H1 (cell line): ENCODE measurements at regions not wholly inside any gene's neighbourhood (a gene's known extent, or its start where the extent isn't known, plus 50 kb on each side); places are given as distances from the start of the nearest gene placed in this dataset.

Source experiments
- CTCF ChIA-PET: fragments of 300-600 bp; sonication (Branson Sonifier 250); formaldehyde crosslinking; loops from one replicate; lab custom pipeline; 2021; ENCODE audit not compliant: partially characterized antibody; lab: Charles Lee
- POLR2A ChIA-PET: fragments of 300-600 bp; sonication (Branson Sonifier 250); formaldehyde crosslinking; loops from one replicate; lab custom pipeline; 2021; ENCODE audit warnings: inconsistent platforms; ENCODE audit not compliant: partially characterized antibody; lab: Charles Lee
- DNase-seq, 2 experiments: peaks; one replicate each; pipeline versions ENCODE4 v3.0.0 to v3.0.0-alpha.2; 2010 to 2022; ENCODE audit warnings: low spot score in 2 of 2, low read depth in 1 of 2, mixed read lengths in 1 of 2
- FAIRE-seq: peaks from 2 replicates; lab custom pipeline; 2011; peaks lifted over from hg19 to GRCh38; lab: Jason Lieb, UNC
- H2AFZ ChIP-seq: 2 replicates; pipeline ENCODE4 v1.8.1; 2012; ENCODE audit warnings: low read length, inconsistent platforms
- H2AK5ac ChIP-seq: 2 replicates; pipeline ENCODE4 v1.6.1; 2013; ENCODE audit warnings: low read depth, low read length
- H2BK120ac ChIP-seq: replicated peaks from 2 replicates; pipeline ENCODE3; 2013; ENCODE audit warnings: low read depth, low read length, inconsistent platforms
- H2BK12ac ChIP-seq: 2 replicates; pipeline ENCODE4 v1.6.1; 2013; ENCODE audit warnings: low read depth, low read length
- H2BK15ac ChIP-seq: 2 replicates; pipeline ENCODE4 v1.6.1; 2013; ENCODE audit warnings: low read length
- H2BK20ac ChIP-seq: 2 replicates; pipeline ENCODE4 v1.6.1; 2013; ENCODE audit warnings: low read length
- H2BK5ac ChIP-seq: 2 replicates; pipeline ENCODE4 v1.6.1; 2013; ENCODE audit warnings: low read depth, low read length
- H3K14ac ChIP-seq: 2 replicates; pipeline ENCODE4 v1.6.1; 2013; ENCODE audit warnings: inconsistent platforms; ENCODE audit not compliant: insufficient read length
- H3K18ac ChIP-seq: 2 replicates; pipeline ENCODE4 v1.6.1; 2013; ENCODE audit warnings: low read length; ENCODE audit errors: extremely low read depth
- H3K23ac ChIP-seq: 2 replicates; pipeline ENCODE4 v1.6.1; 2013; ENCODE audit warnings: inconsistent platforms; ENCODE audit not compliant: insufficient read length
- H3K23me2 ChIP-seq: 2 replicates; pipeline ENCODE4 v1.6.1; 2013; ENCODE audit warnings: low read depth, low read length
- H3K27ac ChIP-seq: 2 replicates; pipeline ENCODE4 v1.6.1; 2011; ENCODE audit warnings: low read depth, low read length, inconsistent platforms
- H3K27me3 ChIP-seq, 4 experiments: replicated peaks in 1 of 4; 1 replicate in 1 of 4; 2 replicates in 3 of 4; pipeline versions ENCODE4 v1.6.1 to v1.8.1; 2011 to 2013; ENCODE audit warnings: low read length in 3 of 4, mild to moderate bottlenecking in 3 of 4, inconsistent platforms in 2 of 4, mixed read lengths in 2 of 4, moderate library complexity in 1 of 4; ENCODE audit not compliant: control insufficient read depth in 3 of 4, insufficient read depth in 3 of 4; ENCODE audit errors: extremely low read depth in 1 of 4
- H3K36me3 ChIP-seq, 4 experiments: 2 replicates each; pipeline versions ENCODE4 v1.6.1 to v1.8.1; 2011 to 2013; ENCODE audit warnings: mild to moderate bottlenecking in 4 of 4, low read length in 3 of 4, moderate library complexity in 2 of 4, control low read depth in 1 of 4, inconsistent platforms in 1 of 4; ENCODE audit not compliant: insufficient read depth in 4 of 4, control insufficient read depth in 2 of 4
- H3K4ac ChIP-seq: replicated peaks from 2 replicates; pipeline ENCODE3; 2013; ENCODE audit warnings: low read length, low read depth, mixed read lengths, inconsistent platforms; ENCODE audit not compliant: insufficient read length
- H3K4me1 ChIP-seq, 4 experiments: replicated peaks in 1 of 4; 1 replicate in 1 of 4; 2 replicates in 3 of 4; pipeline versions ENCODE4 v1.6.1 to v1.8.1; 2011 to 2013; ENCODE audit warnings: low read length in 3 of 4, inconsistent platforms in 2 of 4, mixed read lengths in 1 of 4; ENCODE audit not compliant: insufficient read depth in 4 of 4, control insufficient read depth in 3 of 4
- H3K4me2 ChIP-seq, 2 experiments: 2 replicates each; pipeline versions ENCODE4 v1.6.1 to v1.8.1; 2011 to 2013; ENCODE audit warnings: low read depth in 2 of 2, low read length in 2 of 2, control low read depth in 1 of 2, inconsistent platforms in 1 of 2, mild to moderate bottlenecking in 1 of 2; ENCODE audit not compliant: insufficient read depth in 1 of 2
- H3K4me3 ChIP-seq, 4 experiments: fragments of 200-600, 300-600 bp in 1 of 4; sonication (generic), shearing (Covaris generic), sonication (Bioruptor Twin) in 1 of 4; 2 replicates each; pipeline versions ENCODE4 v1.5.1 to v1.8.1; 2011 to 2016; ENCODE audit warnings: low read length in 4 of 4, low read depth in 3 of 4, control low read depth in 2 of 4, inconsistent platforms in 2 of 4, mild to moderate bottlenecking in 2 of 4, mixed read lengths in 1 of 4, moderate library complexity in 1 of 4; ENCODE audit not compliant: insufficient read depth in 2 of 4; ENCODE audit errors: extremely low read depth in 1 of 4
- H3K56ac ChIP-seq: replicated peaks from 2 replicates; pipeline ENCODE3; 2013; ENCODE audit warnings: low read depth, mild to moderate bottlenecking, mixed read lengths, low read length, inconsistent platforms; ENCODE audit not compliant: insufficient read length
- H3K79me1 ChIP-seq: 2 replicates; pipeline ENCODE4 v1.6.1; 2013; ENCODE audit warnings: low read depth, low read length, control low read depth
- H3K79me2 ChIP-seq, 2 experiments: 2 replicates each; pipeline versions ENCODE4 v1.6.1 to v1.8.1; 2012 to 2013; ENCODE audit warnings: low read length in 2 of 2, mild to moderate bottlenecking in 2 of 2, inconsistent platforms in 1 of 2; ENCODE audit not compliant: insufficient read depth in 2 of 2, control insufficient read depth in 1 of 2
- H3K9ac ChIP-seq, 4 experiments: replicated peaks in 1 of 4; 1 replicate in 1 of 4; 2 replicates in 3 of 4; pipeline versions ENCODE4 v1.6.1 to v1.8.1; 2011 to 2013; ENCODE audit warnings: low read depth in 3 of 4, low read length in 3 of 4, control low read depth in 2 of 4, mild to moderate bottlenecking in 2 of 4, moderate library complexity in 2 of 4, inconsistent platforms in 1 of 4; ENCODE audit errors: extremely low read depth in 1 of 4
- H3K9me3 ChIP-seq, 2 experiments: 2 replicates each; pipeline versions ENCODE4 v1.6.1 to v1.8.1; 2012 to 2013; ENCODE audit warnings: mild to moderate bottlenecking in 2 of 2, moderate library complexity in 2 of 2, control low read depth in 1 of 2, inconsistent platforms in 1 of 2, low read depth in 1 of 2, low read length in 1 of 2, mixed read lengths in 1 of 2; ENCODE audit not compliant: insufficient read depth in 2 of 2
- H4K20me1 ChIP-seq, 2 experiments: replicated peaks in 1 of 2; 2 replicates each; pipeline versions ENCODE3 to v1.8.1; 2011 to 2013; ENCODE audit warnings: inconsistent platforms in 2 of 2, low read length in 2 of 2, mild to moderate bottlenecking in 1 of 2; ENCODE audit not compliant: insufficient read depth in 2 of 2, control insufficient read depth in 1 of 2
- H4K5ac ChIP-seq: 2 replicates; pipeline ENCODE4 v1.6.1; 2013; ENCODE audit warnings: low read length, low read depth, mixed read lengths, inconsistent platforms; ENCODE audit not compliant: insufficient read length
- H4K8ac ChIP-seq: 2 replicates; pipeline ENCODE4 v1.8.0; 2013; ENCODE audit warnings: mild to moderate bottlenecking, moderate library complexity, low read length, inconsistent platforms; ENCODE audit not compliant: insufficient read depth; ENCODE audit errors: extremely low read depth
- H4K91ac ChIP-seq: replicated peaks from 2 replicates; pipeline ENCODE3; 2013; ENCODE audit warnings: low read length, mixed read lengths, inconsistent platforms; ENCODE audit not compliant: insufficient read length
- CBX5 ChIP-seq: fragments of 300-800, 300-1000 bp; sonication (generic); IDR thresholded peaks from 2 replicates; pipeline ENCODE4 v1.7.1; 2016; ENCODE audit warnings: antibody characterized with exemption, low read length, low read depth
- CTCF ChIP-seq, 3 experiments: IDR thresholded peaks; 1 replicate in 2 of 3; 2 replicates in 1 of 3; pipeline versions ENCODE4 v1.5.1 to v1.6.1; 2011; ENCODE audit warnings: low read length in 3 of 3, mild to moderate bottlenecking in 3 of 3, inconsistent platforms in 2 of 3, low read depth in 1 of 3, moderate library complexity in 1 of 3; ENCODE audit not compliant: insufficient read depth in 1 of 3; ENCODE audit errors: control extremely low read depth in 1 of 3
- NANOG ChIP-seq: IDR thresholded peaks from 2 replicates; pipeline ENCODE4 v1.6.1; 2011; ENCODE audit warnings: low read length, low read depth, mild to moderate bottlenecking, inconsistent platforms; ENCODE audit not compliant: insufficient read depth, poor library complexity, severe bottlenecking
- SUZ12 ChIP-seq: fragments of 200-600 bp; sonication (generic); IDR thresholded peaks from 2 replicates; pipeline ENCODE4 v1.6.1; 2012; ENCODE audit warnings: mild to moderate bottlenecking, inconsistent platforms, low read length, moderate library complexity, mixed read lengths
- WGBS, 2 experiments: shearing (Covaris generic) in 1 of 2; methylation state at CpG; one replicate each; pipeline versions ENCODE4 v1.1.6 to v1.1.7; 2013 to 2015; ENCODE audit warnings: low lambda C conversion rate in 2 of 2, mixed read lengths in 2 of 2, inconsistent platforms in 1 of 2, low coverage in 1 of 2, missing lambda C conversion rate in 1 of 2; ENCODE audit not compliant: insufficient replicate concordance in 2 of 2, insufficient coverage in 1 of 2, insufficient read length in 1 of 2; ENCODE audit errors: extremely low coverage in 1 of 2, missing lambda C conversion rate in 1 of 2; 5-methylcytosine and 5-hydroxymethylcytosine counted together

- Histone ChIP-seq H3K4me3 (no peak overlapping the region), H3K4me2 (no peak overlapping the region), H2AK5ac (no peak overlapping the region), H3K79me1 (no peaks in the 10 kb centered on the region), H4K20me1 (no peaks in the 10 kb centered on the region), H3K4me1 (no peaks in the 10 kb centered on the region), H3K36me3 (no peaks in the 10 kb centered on the region), H3K9me3 (no peaks in the 10 kb centered on the region), H3K23me2 (no peaks in the 10 kb centered on the region), H3K56ac (no peak overlapping the region), H3K27ac (no peak overlapping the region), H2BK12ac (no peak overlapping the region), H2BK15ac (no peak overlapping the region), H3K14ac (no peak overlapping the region), H3K4ac (no peak overlapping the region), H3K27me3 (no peaks in the 10 kb centered on the region), H4K5ac (no peak overlapping the region), H2BK20ac (no peak overlapping the region), H3K9ac (no peak overlapping the region), H2BK5ac (no peak overlapping the region), H4K8ac (no peak overlapping the region), H3K79me2 (no peaks in the 10 kb centered on the region), H4K91ac (no peak overlapping the region), H3K18ac (no peak overlapping the region), H2BK120ac (no peak overlapping the region), H3K23ac (no peak overlapping the region), H2AFZ (0 out of 2 replicates have a peak overlapping the region, but pooled peaks have one; percentile 1)
- TF ChIP-seq CTCF (IDR thresholded peaks at IDR 0.05; ENCODE audit: control extremely low read depth in 1 of 3, insufficient read depth in 1 of 3, low read depth in 1 of 3, low read length in 3 of 3) (no peak), SUZ12 (no peak), CBX5 (no peak), NANOG (no peak)
- 59% methylated on average over 2 of the region's 2 CpGs; no CpG with 5 or more reads in 1 of the 2 experiments for WGBS, 2 experiments
- CTCF ChIA-PET, result interaction anchor here (0.7 to 13.1 kb wide), 9 partner anchors 13 to 202 kb away, joined by 3 to 126 read pairs (median 5); no protein-coding TSS in a partner anchor
- FAIRE-seq (no peak), DNase-seq (no peak)
- POLR2A ChIA-PET, result no interaction called here
Observed at GRCh38 chr5:112555197-112555596, 136.1 kb upstream of the EPB41L4A start.
